A549 (cell line): ENCODE measurements at regions not wholly inside any gene's neighbourhood (a gene's known extent, or its start where the extent isn't known, plus 50 kb on each side); places are given as distances from the start of the nearest gene placed in this dataset.

Experiments
- ATAC-seq, 2 experiments: fragments of 200-7000 bp in 1 of 2; fragments of >200 bp in 1 of 2; cut with Nextera tagmentation in 1 of 2; cut with Tn5 transposase in 1 of 2; 3 replicates each; pipeline versions ENCODE4 v1.8.0 to v1.9.1; 2018 to 2020; ENCODE audit warnings: mild to moderate bottlenecking in 1 of 2, moderate library complexity in 1 of 2
- CTCF ChIA-PET: fragments of 300-600 bp; sonication (Branson Sonifier 250); formaldehyde crosslinking; extraction: SDS; loops from one replicate; lab custom pipeline; 2021; ENCODE audit warnings: antibody characterized with exemption, inconsistent platforms; lab: Yijun Ruan, JAX
- POLR2A ChIA-PET: fragments of 350-600 bp; formaldehyde crosslinking; extraction: SDS; loops from one replicate; lab custom pipeline; 2021; ENCODE audit warnings: antibody characterized with exemption, inconsistent platforms; lab: Yijun Ruan, JAX
- DNase-seq, 2 experiments: peaks; one replicate each; pipeline versions ENCODE4 v3.0.0 to v3.0.0-alpha.2; 2011 to 2016; ENCODE audit warnings: low read depth in 1 of 2, low spot score in 1 of 2
- FAIRE-seq: peaks from 2 replicates; lab custom pipeline; 2011; peaks lifted over from hg19 to GRCh38; lab: Jason Lieb, UNC
- H3K27ac ChIP-seq, 2 experiments: fragments of >200 bp; sonication (Bioruptor Twin); formaldehyde crosslinking; 3 replicates each; pipeline ENCODE4 v1.5.1; 2016 to 2017
- H3K4me1 ChIP-seq: fragments of >200 bp; sonication (Bioruptor Twin); formaldehyde crosslinking; 3 replicates; pipeline ENCODE4 v1.6.1; 2016
- H3K4me2 ChIP-seq: fragments of >200 bp; sonication (Bioruptor Twin); formaldehyde crosslinking; 3 replicates; pipeline ENCODE4 v1.6.1; 2016
- H3K4me3 ChIP-seq: fragments of >200 bp; sonication (Bioruptor Twin); formaldehyde crosslinking; 3 replicates; pipeline ENCODE4 v1.5.1; 2016
- H3K9me3 ChIP-seq: fragments of >200 bp; sonication (Bioruptor Twin); formaldehyde crosslinking; 3 replicates; pipeline ENCODE4 v1.6.1; 2016
- BHLHE40 ChIP-seq: IDR thresholded peaks from 2 replicates; pipeline ENCODE4 v1.6.1; 2012; ENCODE audit warnings: low read depth, low read length, inconsistent platforms
- CHD2 ChIP-seq: fragments of 150-350 bp; IDR thresholded peaks from 2 replicates; pipeline ENCODE4 v1.6.1; 2014; ENCODE audit warnings: low read length; ENCODE audit not compliant: partially characterized antibody
- CHD4 ChIP-seq: fragments of 200-600 bp; sonication (generic); IDR thresholded peaks from 2 replicates; pipeline ENCODE4 v1.6.1; 2016; ENCODE audit warnings: antibody characterized with exemption, mild to moderate bottlenecking, borderline replicate concordance
- EP300 ChIP-seq, 2 experiments: fragments of >200 bp; sonication (Bioruptor Twin); formaldehyde crosslinking; IDR thresholded peaks; 2 replicates in 1 of 2; 3 replicates in 1 of 2; pipeline ENCODE4 v1.6.1; 2016 to 2017
- ESRRA ChIP-seq: fragments of 150-350 bp; IDR thresholded peaks from 2 replicates; pipeline ENCODE4 v1.6.1; 2014; ENCODE audit warnings: mild to moderate bottlenecking, low read length, borderline replicate concordance
- FOSB ChIP-seq: fragments of 250-450 bp; sonication (Bioruptor Pico); IDR thresholded peaks from 2 replicates; pipeline ENCODE4 v1.5.0; 2020; ENCODE audit warnings: mild to moderate bottlenecking, moderate library complexity
- FOSL2 ChIP-seq, 2 experiments: fragments of 450-650 bp in 1 of 2; fragments of >200 bp in 1 of 2; sonication (Bioruptor Twin) in 1 of 2; formaldehyde crosslinking; IDR thresholded peaks; 2 replicates each; pipeline versions ENCODE4 v1.5.0 to v1.6.1; 2016 to 2020; ENCODE audit warnings: mild to moderate bottlenecking in 1 of 2, moderate library complexity in 1 of 2
- HDAC2 ChIP-seq: fragments of 200-600 bp; sonication (generic); IDR thresholded peaks from 2 replicates; pipeline ENCODE4 v1.6.1; 2016
- HEYL ChIP-seq: fragments of 250-450 bp; sonication (Bioruptor Pico); IDR thresholded peaks from 2 replicates; pipeline ENCODE4 v1.8.0; 2021; ENCODE audit warnings: mild to moderate bottlenecking, moderate library complexity
- HOXB5 ChIP-seq: fragments of 250-450 bp; sonication (Bioruptor Pico); IDR thresholded peaks from 2 replicates; pipeline ENCODE4 v1.5.0; 2020; ENCODE audit warnings: mild to moderate bottlenecking, moderate library complexity
- JUNB ChIP-seq: fragments of >200 bp; sonication (Bioruptor Twin); formaldehyde crosslinking; IDR thresholded peaks from 2 replicates; pipeline ENCODE4 v1.6.1; 2016
- KDM1A ChIP-seq: fragments of 200-600 bp; sonication (generic); IDR thresholded peaks from 2 replicates; pipeline ENCODE4 v1.6.1; 2016; ENCODE audit warnings: low read depth, mild to moderate bottlenecking
- KDM5A ChIP-seq: fragments of 200-600 bp; sonication (generic); IDR thresholded peaks from 2 replicates; pipeline ENCODE4 v1.6.1; 2016; ENCODE audit warnings: antibody characterized with exemption, mild to moderate bottlenecking
- MAFK ChIP-seq: fragments of 450-650 bp; IDR thresholded peaks from 2 replicates; pipeline ENCODE4 v1.6.1; 2014; ENCODE audit not compliant: partially characterized antibody
- MAZ ChIP-seq: fragments of 150-350 bp; IDR thresholded peaks from 2 replicates; pipeline ENCODE4 v1.6.1; 2014; ENCODE audit warnings: antibody characterized with exemption, low read depth, low read length, borderline replicate concordance
- MYC ChIP-seq: IDR thresholded peaks from 2 replicates; pipeline ENCODE4 v1.6.1; 2012; ENCODE audit warnings: mild to moderate bottlenecking, inconsistent platforms, low read length, improper control_type of control experiment, borderline replicate concordance
- NFE2L2 ChIP-seq: fragments of 150-350 bp; conservative IDR thresholded peaks from 2 replicates; pipeline ENCODE4 v1.6.1; 2014; ENCODE audit warnings: low read length
- NR3C1 ChIP-seq: fragments of >200 bp; sonication (Bioruptor Twin); formaldehyde crosslinking; IDR thresholded peaks from 3 replicates; pipeline ENCODE4 v1.6.1; 2017
- POLR2AphosphoS2 ChIP-seq: conservative IDR thresholded peaks from 2 replicates; pipeline ENCODE4 v1.6.1; 2012; ENCODE audit warnings: low read length, improper control_type of control experiment, inconsistent platforms
- RAD21 ChIP-seq, 2 experiments: fragments of >200 bp in 1 of 2; sonication (Bioruptor Twin) in 1 of 2; formaldehyde crosslinking in 1 of 2; IDR thresholded peaks in 1 of 2; conservative IDR thresholded peaks in 1 of 2; 2 replicates in 1 of 2; 3 replicates in 1 of 2; pipeline ENCODE4 v1.6.1; 2012 to 2018; ENCODE audit warnings: inconsistent platforms in 1 of 2
- RARB ChIP-seq: fragments of 250-450 bp; sonication (Bioruptor Pico); IDR thresholded peaks from 2 replicates; pipeline ENCODE4 v1.8.0; 2021; ENCODE audit warnings: mild to moderate bottlenecking, moderate library complexity
- RFX5 ChIP-seq: fragments of 450-650 bp; IDR thresholded peaks from 2 replicates; pipeline ENCODE4 v1.7.1; 2014; ENCODE audit warnings: antibody characterized with exemption, mild to moderate bottlenecking, moderate library complexity
- TFCP2L1 ChIP-seq: fragments of 250-450 bp; sonication (Bioruptor Pico); IDR thresholded peaks from 2 replicates; pipeline ENCODE4 v1.5.0; 2021; ENCODE audit warnings: mild to moderate bottlenecking
- ZC3H11A ChIP-seq: fragments of 450-650 bp; IDR thresholded peaks from 2 replicates; pipeline ENCODE4 v1.6.1; 2014; ENCODE audit warnings: antibody characterized with exemption, mild to moderate bottlenecking
- ZFP36 ChIP-seq: fragments of 450-650 bp; IDR thresholded peaks from 2 replicates; pipeline ENCODE4 v1.6.1; 2014; ENCODE audit warnings: borderline replicate concordance; ENCODE audit not compliant: partially characterized antibody
- ZNF302 ChIP-seq: fragments of 250-450 bp; sonication (Bioruptor Pico); IDR thresholded peaks from 2 replicates; pipeline ENCODE4 v1.9.0; 2021; ENCODE audit warnings: inconsistent platforms, mild to moderate bottlenecking, moderate library complexity
- ZSCAN20 ChIP-seq: fragments of 250-450 bp; sonication (Bioruptor Pico); IDR thresholded peaks from 2 replicates; pipeline ENCODE4 v1.8.0; 2022; ENCODE audit warnings: mild to moderate bottlenecking, moderate library complexity
- WGBS: methylation state at CpG from one replicate; pipeline ENCODE4 v1.1.6; 2017; ENCODE audit errors: missing lambda C conversion rate; 5-methylcytosine and 5-hydroxymethylcytosine counted together
- TF ChIP-seq, protein P1 (sequence below): fragments of 250-450 bp; sonication (Bioruptor Pico); IDR thresholded peaks from 2 replicates; pipeline ENCODE4 v1.5.0; 2020; ENCODE audit warnings: low read depth, mild to moderate bottlenecking, moderate library complexity
- TF ChIP-seq, protein P2 (sequence below): IDR thresholded peaks from 2 replicates; pipeline ENCODE4 v1.6.1; 2012
- TF ChIP-seq, protein P3 (sequence below): fragments of 450-650 bp; IDR thresholded peaks from 2 replicates; pipeline ENCODE4 v1.6.1; 2014; ENCODE audit warnings: antibody characterized with exemption
- TF ChIP-seq, protein P4 (sequence below): fragments of >200 bp; sonication (Bioruptor Twin); formaldehyde crosslinking; IDR thresholded peaks from 3 replicates; pipeline ENCODE4 v1.5.1; 2016
- TF ChIP-seq, protein P5 (sequence below): IDR thresholded peaks from 2 replicates; pipeline ENCODE4 v1.6.1; 2012

DNA sequence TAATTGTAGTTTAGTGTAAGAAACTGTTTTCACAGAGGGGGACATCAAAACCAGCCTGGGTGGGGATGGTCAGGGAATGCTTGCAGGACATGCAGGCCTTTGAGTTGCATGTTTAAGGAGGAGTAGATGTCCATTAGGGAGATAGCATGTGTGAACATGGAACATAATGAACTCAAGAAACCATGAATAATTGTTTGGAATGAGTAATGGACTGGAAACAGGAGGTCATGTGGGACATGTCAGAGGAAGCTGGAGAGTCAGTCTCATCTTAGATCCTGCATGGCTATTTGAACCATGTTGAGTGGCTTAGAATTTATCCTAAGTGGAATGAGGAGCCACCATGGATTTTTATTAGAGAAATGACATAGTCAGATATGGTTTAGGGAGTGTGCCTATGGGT is 86.4 kb downstream of the RPE65 start:
- DNase-seq (no peak), ATAC-seq (no peak)
- POLR2A ChIA-PET, result no interaction called here

DNA sequence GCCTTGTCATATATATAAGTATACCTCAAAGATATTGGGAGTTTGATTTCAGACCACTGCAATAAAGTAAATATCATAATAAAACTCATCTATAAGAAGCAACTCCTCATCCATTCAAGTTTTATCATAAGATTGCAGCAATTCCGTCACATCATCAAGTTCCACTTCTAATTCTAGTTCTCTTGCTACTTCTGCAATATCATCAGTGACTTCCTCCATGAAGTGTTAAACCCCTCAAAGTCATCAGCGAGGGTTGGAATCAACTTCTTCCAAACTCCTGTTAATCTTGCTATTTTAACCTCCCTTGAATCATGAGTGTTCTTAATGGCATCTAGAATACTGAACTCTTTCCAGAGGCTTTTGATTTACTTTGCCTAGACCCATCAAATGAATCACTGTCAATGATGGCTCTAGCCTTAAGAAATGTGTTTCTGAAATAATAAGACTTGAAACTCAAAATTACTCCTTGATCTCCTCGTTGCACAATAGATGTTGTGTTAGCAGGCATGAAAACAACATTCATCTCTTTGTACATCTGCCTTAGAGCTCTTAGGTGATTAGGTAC is 88.3 kb downstream of the RPE65 start:
- ChIA-PET POLR2A (no interaction called here), CTCF (no interaction called here)
- no peaks in the 10 kb centered on the region for H3K9me3 ChIP-seq
- no peak overlapping the region for H3K27ac ChIP-seq
- DNase-seq (no peak), FAIRE-seq (no peak), ATAC-seq (no peak)
- 37% methylated on average over 3 of the region's 3 CpGs for WGBS
- no peaks in the 10 kb centered on the region for H3K4me1 ChIP-seq
- H3K4me3 ChIP-seq, result no peak overlapping the region
- H3K4me2 ChIP-seq, result no peak overlapping the region
- TF ChIP-seq NR3C1 (no peak), HOXB5 (CRISPR knock-in tag) (no peak), JUNB (no peak), NFE2L2 (no peak), ESRRA (no peak), ZFP36 (no peak), POLR2AphosphoS2 (no peak), ZSCAN20 (CRISPR knock-in tag) (no peak), MAZ (no peak), FOSL2 (IDR thresholded peaks at IDR 0.05) (no peak), FOSL2 (CRISPR knock-in tag; IDR thresholded peaks at IDR 0.05) (no peak), RFX5 (no peak), KDM5A (no peak), KDM1A (no peak), MAFK (no peak), HEYL (no peak), HDAC2 (no peak), BHLHE40 (no peak)
- TF ChIP-seq, protein P1, sequence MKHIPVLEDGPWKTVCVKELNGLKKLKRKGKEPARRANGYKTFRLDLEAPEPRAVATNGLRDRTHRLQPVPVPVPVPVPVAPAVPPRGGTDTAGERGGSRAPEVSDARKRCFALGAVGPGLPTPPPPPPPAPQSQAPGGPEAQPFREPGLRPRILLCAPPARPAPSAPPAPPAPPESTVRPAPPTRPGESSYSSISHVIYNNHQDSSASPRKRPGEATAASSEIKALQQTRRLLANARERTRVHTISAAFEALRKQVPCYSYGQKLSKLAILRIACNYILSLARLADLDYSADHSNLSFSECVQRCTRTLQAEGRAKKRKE (CRISPR knock-in tag), result no peak
- TF ChIP-seq, protein P2, sequence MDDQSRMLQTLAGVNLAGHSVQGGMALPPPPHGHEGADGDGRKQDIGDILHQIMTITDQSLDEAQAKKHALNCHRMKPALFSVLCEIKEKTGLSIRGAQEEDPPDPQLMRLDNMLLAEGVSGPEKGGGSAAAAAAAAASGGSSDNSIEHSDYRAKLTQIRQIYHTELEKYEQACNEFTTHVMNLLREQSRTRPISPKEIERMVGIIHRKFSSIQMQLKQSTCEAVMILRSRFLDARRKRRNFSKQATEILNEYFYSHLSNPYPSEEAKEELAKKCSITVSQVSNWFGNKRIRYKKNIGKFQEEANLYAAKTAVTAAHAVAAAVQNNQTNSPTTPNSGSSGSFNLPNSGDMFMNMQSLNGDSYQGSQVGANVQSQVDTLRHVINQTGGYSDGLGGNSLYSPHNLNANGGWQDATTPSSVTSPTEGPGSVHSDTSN, result no peak
- TF ChIP-seq, protein P3, sequence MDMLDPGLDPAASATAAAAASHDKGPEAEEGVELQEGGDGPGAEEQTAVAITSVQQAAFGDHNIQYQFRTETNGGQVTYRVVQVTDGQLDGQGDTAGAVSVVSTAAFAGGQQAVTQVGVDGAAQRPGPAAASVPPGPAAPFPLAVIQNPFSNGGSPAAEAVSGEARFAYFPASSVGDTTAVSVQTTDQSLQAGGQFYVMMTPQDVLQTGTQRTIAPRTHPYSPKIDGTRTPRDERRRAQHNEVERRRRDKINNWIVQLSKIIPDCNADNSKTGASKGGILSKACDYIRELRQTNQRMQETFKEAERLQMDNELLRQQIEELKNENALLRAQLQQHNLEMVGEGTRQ, result no peak

More for the DNA sequence above, 86.4 kb downstream of the RPE65 start:
- H3K27ac ChIP-seq, result no peak overlapping the region
- no peak overlapping the region for H3K4me2 ChIP-seq
- H3K4me1 ChIP-seq, result no peaks in the 10 kb centered on the region
- no peak overlapping the region for H3K4me3 ChIP-seq
- FAIRE-seq, result no peak
- TF ChIP-seq CHD2, result no peak
- CTCF ChIA-PET, result no interaction called here
- H3K9me3 ChIP-seq, result no peaks in the 10 kb centered on the region

DNA sequence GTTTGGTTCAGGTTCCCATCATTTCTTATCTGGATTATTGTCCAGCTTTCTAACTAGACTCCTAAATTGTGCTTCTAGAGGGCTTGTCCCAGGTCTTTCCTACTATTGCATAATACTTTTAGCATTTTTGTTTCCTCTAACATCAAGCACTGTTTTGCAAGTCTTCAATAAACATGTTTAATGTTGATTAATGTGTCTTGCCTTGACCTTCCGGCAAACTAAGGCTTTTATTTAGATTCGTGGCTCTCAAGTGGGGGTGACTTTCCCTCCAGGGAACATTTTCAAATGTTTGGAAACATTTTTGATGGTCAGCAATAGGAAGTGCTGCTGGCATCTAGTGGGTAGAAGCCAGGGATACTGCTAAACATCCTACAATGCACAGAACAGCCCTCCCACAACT is 90.7 kb downstream of the RPE65 start:
- Histone ChIP-seq H3K4me2 (no peak overlapping the region), H3K4me1 (no peaks in the 10 kb centered on the region), H3K4me3 (no peak overlapping the region), H3K9me3 (no peaks in the 10 kb centered on the region), H3K27ac (no peak overlapping the region)
- 38% methylated on average over 2 of the region's 2 CpGs for WGBS
- DNase-seq, result no peak
- ChIA-PET POLR2A (no interaction called here), CTCF (no interaction called here)
- ATAC-seq, result no peak
- TF ChIP-seq MAZ (no peak), ZC3H11A (no peak), RARB (CRISPR knock-in tag) (no peak), TFCP2L1 (CRISPR knock-in tag) (no peak), EP300 (IDR thresholded peaks at IDR 0.05) (no peak), RAD21 (conservative IDR thresholded peaks at IDR 0.05 in 1 of 2, IDR thresholded peaks at IDR 0.05 in 1 of 2) (no peak), MYC (no peak), ZNF302 (CRISPR knock-in tag) (no peak), FOSB (CRISPR knock-in tag) (no peak), CHD4 (no peak), JUNB (no peak)
- TF ChIP-seq, protein P2, result no peak
- TF ChIP-seq, protein P4, sequence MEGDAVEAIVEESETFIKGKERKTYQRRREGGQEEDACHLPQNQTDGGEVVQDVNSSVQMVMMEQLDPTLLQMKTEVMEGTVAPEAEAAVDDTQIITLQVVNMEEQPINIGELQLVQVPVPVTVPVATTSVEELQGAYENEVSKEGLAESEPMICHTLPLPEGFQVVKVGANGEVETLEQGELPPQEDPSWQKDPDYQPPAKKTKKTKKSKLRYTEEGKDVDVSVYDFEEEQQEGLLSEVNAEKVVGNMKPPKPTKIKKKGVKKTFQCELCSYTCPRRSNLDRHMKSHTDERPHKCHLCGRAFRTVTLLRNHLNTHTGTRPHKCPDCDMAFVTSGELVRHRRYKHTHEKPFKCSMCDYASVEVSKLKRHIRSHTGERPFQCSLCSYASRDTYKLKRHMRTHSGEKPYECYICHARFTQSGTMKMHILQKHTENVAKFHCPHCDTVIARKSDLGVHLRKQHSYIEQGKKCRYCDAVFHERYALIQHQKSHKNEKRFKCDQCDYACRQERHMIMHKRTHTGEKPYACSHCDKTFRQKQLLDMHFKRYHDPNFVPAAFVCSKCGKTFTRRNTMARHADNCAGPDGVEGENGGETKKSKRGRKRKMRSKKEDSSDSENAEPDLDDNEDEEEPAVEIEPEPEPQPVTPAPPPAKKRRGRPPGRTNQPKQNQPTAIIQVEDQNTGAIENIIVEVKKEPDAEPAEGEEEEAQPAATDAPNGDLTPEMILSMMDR, result no peak
- TF ChIP-seq, protein P5, sequence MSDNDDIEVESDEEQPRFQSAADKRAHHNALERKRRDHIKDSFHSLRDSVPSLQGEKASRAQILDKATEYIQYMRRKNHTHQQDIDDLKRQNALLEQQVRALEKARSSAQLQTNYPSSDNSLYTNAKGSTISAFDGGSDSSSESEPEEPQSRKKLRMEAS, result no peak
- no peak for FAIRE-seq
